ENCODE measurements at regions not wholly inside any gene's neighbourhood (a gene's known extent, or its start where the extent isn't known, plus 50 kb on each side); places are given as distances from the start of the nearest gene placed in this dataset.
"Not testable (repeated sequence)": the region's sequence is repeated elsewhere in the genome, so short reads cannot be mapped to it uniquely, and the experiment has no call there.

DNA sequence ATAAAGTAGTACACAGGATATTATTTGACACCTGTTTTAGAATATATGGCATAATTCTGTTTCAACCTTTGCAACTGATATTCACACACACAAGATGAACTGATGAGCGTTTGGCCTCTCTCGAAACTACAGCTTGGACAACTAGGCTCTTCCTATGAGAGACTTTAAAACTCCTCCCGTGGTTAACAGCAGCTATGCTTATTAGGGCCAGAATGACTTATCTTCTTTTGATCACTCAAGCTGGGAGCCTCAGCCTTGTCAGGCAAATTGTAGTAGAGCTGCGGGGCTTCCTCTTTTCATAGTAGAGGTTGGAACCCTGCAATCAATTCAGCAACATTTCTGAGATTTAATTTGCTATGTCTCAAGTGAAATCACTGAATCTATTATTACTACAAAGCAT, 381.3 kb upstream of the ANKRD20A1 start:
- TF ChIP-seq, protein P1, sequence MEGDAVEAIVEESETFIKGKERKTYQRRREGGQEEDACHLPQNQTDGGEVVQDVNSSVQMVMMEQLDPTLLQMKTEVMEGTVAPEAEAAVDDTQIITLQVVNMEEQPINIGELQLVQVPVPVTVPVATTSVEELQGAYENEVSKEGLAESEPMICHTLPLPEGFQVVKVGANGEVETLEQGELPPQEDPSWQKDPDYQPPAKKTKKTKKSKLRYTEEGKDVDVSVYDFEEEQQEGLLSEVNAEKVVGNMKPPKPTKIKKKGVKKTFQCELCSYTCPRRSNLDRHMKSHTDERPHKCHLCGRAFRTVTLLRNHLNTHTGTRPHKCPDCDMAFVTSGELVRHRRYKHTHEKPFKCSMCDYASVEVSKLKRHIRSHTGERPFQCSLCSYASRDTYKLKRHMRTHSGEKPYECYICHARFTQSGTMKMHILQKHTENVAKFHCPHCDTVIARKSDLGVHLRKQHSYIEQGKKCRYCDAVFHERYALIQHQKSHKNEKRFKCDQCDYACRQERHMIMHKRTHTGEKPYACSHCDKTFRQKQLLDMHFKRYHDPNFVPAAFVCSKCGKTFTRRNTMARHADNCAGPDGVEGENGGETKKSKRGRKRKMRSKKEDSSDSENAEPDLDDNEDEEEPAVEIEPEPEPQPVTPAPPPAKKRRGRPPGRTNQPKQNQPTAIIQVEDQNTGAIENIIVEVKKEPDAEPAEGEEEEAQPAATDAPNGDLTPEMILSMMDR (IDR thresholded peaks at IDR 0.05): not testable (repeated sequence)
- not testable (repeated sequence) for TF ChIP-seq HDAC2 (IDR thresholded peaks at IDR 0.05); MYC (IDR thresholded peaks at IDR 0.05; ENCODE audit: borderline replicate concordance, low read length); EHMT2 (IDR thresholded peaks at IDR 0.05; ENCODE audit: low read depth); NR3C1 (IDR thresholded peaks at IDR 0.05)
- TF ChIP-seq, protein P2, sequence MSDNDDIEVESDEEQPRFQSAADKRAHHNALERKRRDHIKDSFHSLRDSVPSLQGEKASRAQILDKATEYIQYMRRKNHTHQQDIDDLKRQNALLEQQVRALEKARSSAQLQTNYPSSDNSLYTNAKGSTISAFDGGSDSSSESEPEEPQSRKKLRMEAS (IDR thresholded peaks at IDR 0.05): not testable (repeated sequence)
